Keratinocyte (primary cell): ENCODE measurements at regions not wholly inside any gene's neighbourhood (a gene's known extent, or its start where the extent isn't known, plus 50 kb on each side); places are given as distances from the start of the nearest gene placed in this dataset.

Experiments
- DNase-seq: peaks from one replicate; pipeline ENCODE4 v3.0.0-alpha.2; 2011; ENCODE audit warnings: low read depth, missing footprints, low spot score
- FAIRE-seq: peaks from 2 replicates; lab custom pipeline; 2011; peaks lifted over from hg19 to GRCh38; lab: Jason Lieb, UNC
- H2AFZ ChIP-seq: 2 replicates; pipeline ENCODE4 v1.6.0; 2012; ENCODE audit warnings: low read length, control low read depth, inconsistent platforms; ENCODE audit not compliant: control insufficient read depth
- H3K27ac ChIP-seq: 2 replicates; pipeline ENCODE4 v1.5.1; 2011; ENCODE audit warnings: low read length; ENCODE audit not compliant: control insufficient read depth, insufficient read depth
- H3K27me3 ChIP-seq: 3 replicates; pipeline ENCODE4 v1.6.0; 2011; ENCODE audit warnings: low read length; ENCODE audit not compliant: control insufficient read depth, insufficient read depth; ENCODE audit errors: extremely low read depth
- H3K36me3 ChIP-seq, 2 experiments: 2 replicates in 1 of 2; 3 replicates in 1 of 2; pipeline ENCODE4 v1.5.1; 2011; ENCODE audit warnings: low read length in 2 of 2, mild to moderate bottlenecking in 1 of 2; ENCODE audit not compliant: control insufficient read depth in 2 of 2, insufficient read depth in 2 of 2; ENCODE audit errors: extremely low read depth in 1 of 2
- H3K4me1 ChIP-seq: 3 replicates; pipeline ENCODE4 v1.5.1; 2011; ENCODE audit warnings: low read length; ENCODE audit not compliant: control insufficient read depth, insufficient read depth; ENCODE audit errors: extremely low read depth
- H3K4me2 ChIP-seq: 3 replicates; pipeline ENCODE4 v1.6.0; 2011; ENCODE audit warnings: low read depth, low read length; ENCODE audit not compliant: control insufficient read depth, insufficient read depth; ENCODE audit errors: extremely low read depth
- H3K4me3 ChIP-seq, 3 experiments: fragments of 200-600 bp in 1 of 3; sonication (generic) in 1 of 3; 2 replicates in 2 of 3; 3 replicates in 1 of 3; pipeline ENCODE4 v1.5.1; 2011 to 2016; ENCODE audit warnings: low read length in 3 of 3, mild to moderate bottlenecking in 3 of 3, control low read depth in 2 of 3, inconsistent platforms in 1 of 3, low read depth in 1 of 3, mixed read lengths in 1 of 3, mixed run types in 1 of 3, moderate library complexity in 1 of 3; ENCODE audit not compliant: control insufficient read depth in 2 of 3, insufficient read depth in 2 of 3; ENCODE audit errors: extremely low read depth in 1 of 3
- H3K79me2 ChIP-seq: 2 replicates; pipeline ENCODE4 v1.6.0; 2012; ENCODE audit warnings: low read length; ENCODE audit not compliant: control insufficient read depth, insufficient read depth
- H3K9ac ChIP-seq: 3 replicates; pipeline ENCODE4 v1.6.0; 2011; ENCODE audit warnings: low read length; ENCODE audit not compliant: control insufficient read depth, insufficient read depth; ENCODE audit errors: extremely low read depth
- H3K9me1 ChIP-seq: 3 replicates; pipeline ENCODE4 v1.6.0; 2011; ENCODE audit warnings: low read length; ENCODE audit not compliant: control insufficient read depth, insufficient read depth; ENCODE audit errors: extremely low read depth
- H3K9me3 ChIP-seq: 2 replicates; pipeline ENCODE4 v1.5.1; 2012; ENCODE audit warnings: low read depth, low read length; ENCODE audit not compliant: control insufficient read depth
- H4K20me1 ChIP-seq: 3 replicates; pipeline ENCODE4 v1.6.0; 2011; ENCODE audit warnings: low read length; ENCODE audit not compliant: control insufficient read depth, insufficient read depth; ENCODE audit errors: extremely low read depth
- EZH2 ChIP-seq: IDR thresholded peaks from one replicate; pipeline ENCODE4 v1.6.1; 2012; ENCODE audit warnings: inconsistent platforms, mild to moderate bottlenecking, low read length, moderate library complexity
- dilution Hi-C: fragments of 300-500 bp; cut with MboI; formaldehyde crosslinking; loops from one replicate; pipeline ENCODE4 v1.7.0; 2020; ENCODE audit warnings: low sequenced_read_pairs; ENCODE audit not compliant: extremely low pct_ligation_motif_present
- TF ChIP-seq, protein P1 (sequence below), 3 experiments: IDR thresholded peaks in 1 of 3; conservative IDR thresholded peaks in 1 of 3; optimal IDR thresholded peaks in 1 of 3; 2 replicates in 2 of 3; 3 replicates in 1 of 3; pipeline versions ENCODE3 to v1.5.1; 2011; ENCODE audit warnings: low read length in 3 of 3, mild to moderate bottlenecking in 3 of 3, moderate library complexity in 2 of 3, control low read depth in 1 of 3, inconsistent platforms in 1 of 3; ENCODE audit not compliant: insufficient read depth in 2 of 3; ENCODE audit errors: extremely low read depth in 1 of 3

- Histone ChIP-seq H2AFZ (no peak overlapping the region), H4K20me1 (no peaks in the 10 kb centered on the region), H3K27me3 (no peaks in the 10 kb centered on the region), H3K9me1 (no peaks in the 10 kb centered on the region), H3K79me2 (no peaks in the 10 kb centered on the region), H3K4me1 (peaks cover 15% of the 10 kb centered on the region), H3K27ac (no peak overlapping the region), H3K9ac (no peak overlapping the region), H3K4me3 (no peak overlapping the region), H3K4me2 (no peak overlapping the region), H3K36me3 (no peaks in the 10 kb centered on the region), H3K9me3 (no peaks in the 10 kb centered on the region)
- no peak for DNase-seq
- dilution Hi-C loops: no loop called here
- FAIRE-seq: no peak
- no peak for TF ChIP-seq EZH2
- TF ChIP-seq, protein P1, sequence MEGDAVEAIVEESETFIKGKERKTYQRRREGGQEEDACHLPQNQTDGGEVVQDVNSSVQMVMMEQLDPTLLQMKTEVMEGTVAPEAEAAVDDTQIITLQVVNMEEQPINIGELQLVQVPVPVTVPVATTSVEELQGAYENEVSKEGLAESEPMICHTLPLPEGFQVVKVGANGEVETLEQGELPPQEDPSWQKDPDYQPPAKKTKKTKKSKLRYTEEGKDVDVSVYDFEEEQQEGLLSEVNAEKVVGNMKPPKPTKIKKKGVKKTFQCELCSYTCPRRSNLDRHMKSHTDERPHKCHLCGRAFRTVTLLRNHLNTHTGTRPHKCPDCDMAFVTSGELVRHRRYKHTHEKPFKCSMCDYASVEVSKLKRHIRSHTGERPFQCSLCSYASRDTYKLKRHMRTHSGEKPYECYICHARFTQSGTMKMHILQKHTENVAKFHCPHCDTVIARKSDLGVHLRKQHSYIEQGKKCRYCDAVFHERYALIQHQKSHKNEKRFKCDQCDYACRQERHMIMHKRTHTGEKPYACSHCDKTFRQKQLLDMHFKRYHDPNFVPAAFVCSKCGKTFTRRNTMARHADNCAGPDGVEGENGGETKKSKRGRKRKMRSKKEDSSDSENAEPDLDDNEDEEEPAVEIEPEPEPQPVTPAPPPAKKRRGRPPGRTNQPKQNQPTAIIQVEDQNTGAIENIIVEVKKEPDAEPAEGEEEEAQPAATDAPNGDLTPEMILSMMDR (optimal IDR thresholded peaks at IDR 0.05 in 1 of 3, IDR thresholded peaks at IDR 0.05 in 1 of 3, conservative IDR thresholded peaks at IDR 0.05 in 1 of 3; ENCODE audit: extremely low read depth in 1 of 3, insufficient read depth in 2 of 3, low read length in 3 of 3): no peak
Observed at GRCh38 chr2:147096671-147097070, 748.2 kb upstream of the ACVR2A start.

DNA sequence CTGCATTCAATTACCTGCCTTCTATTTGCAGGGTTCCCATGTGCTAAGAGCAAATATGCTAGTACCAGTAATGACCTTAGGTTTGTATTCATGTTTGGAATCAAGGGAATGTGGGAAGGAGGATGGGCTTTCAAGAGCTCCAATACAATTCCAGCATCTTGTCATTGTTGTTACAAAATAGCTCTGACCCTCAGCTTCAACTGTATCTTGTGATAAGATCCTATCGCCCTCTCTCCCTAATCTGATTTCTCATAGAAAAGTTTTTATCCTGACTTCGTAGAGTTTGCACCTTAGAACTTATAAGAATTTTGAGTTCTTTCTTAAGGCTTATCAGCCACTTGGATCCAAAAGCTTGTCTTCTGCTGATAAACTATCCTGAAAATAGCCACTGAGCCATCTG is 749.5 kb upstream of the ACVR2A start:
- no peak overlapping the region for H3K4me3 ChIP-seq
- DNase-seq (no peak), FAIRE-seq (no peak)
- H3K27ac ChIP-seq: no peak overlapping the region
- H3K4me2 ChIP-seq: no peak overlapping the region
- H3K36me3 ChIP-seq: no peaks in the 10 kb centered on the region
- dilution Hi-C loops: no loop called here
- H3K27me3 ChIP-seq: no peaks in the 10 kb centered on the region
- H3K79me2 ChIP-seq: no peaks in the 10 kb centered on the region
- H2AFZ ChIP-seq: no peak overlapping the region
- no peaks in the 10 kb centered on the region for H3K9me3 ChIP-seq
- H3K4me1 ChIP-seq: peaks cover 10% of the 10 kb centered on the region
- H3K9me1 ChIP-seq: no peaks in the 10 kb centered on the region
- H3K9ac ChIP-seq: no peak overlapping the region
- TF ChIP-seq EZH2: no peak
- TF ChIP-seq, protein P1 (optimal IDR thresholded peaks at IDR 0.05 in 1 of 3, IDR thresholded peaks at IDR 0.05 in 1 of 3, conservative IDR thresholded peaks at IDR 0.05 in 1 of 3; ENCODE audit: extremely low read depth in 1 of 3, insufficient read depth in 2 of 3, low read length in 3 of 3): no peak
- H4K20me1 ChIP-seq: no peaks in the 10 kb centered on the region
